ENCODE measurements at regions not wholly inside any gene's neighbourhood (a gene's known extent, or its start where the extent isn't known, plus 50 kb on each side); places are given as distances from the start of the nearest gene placed in this dataset.

DNA sequence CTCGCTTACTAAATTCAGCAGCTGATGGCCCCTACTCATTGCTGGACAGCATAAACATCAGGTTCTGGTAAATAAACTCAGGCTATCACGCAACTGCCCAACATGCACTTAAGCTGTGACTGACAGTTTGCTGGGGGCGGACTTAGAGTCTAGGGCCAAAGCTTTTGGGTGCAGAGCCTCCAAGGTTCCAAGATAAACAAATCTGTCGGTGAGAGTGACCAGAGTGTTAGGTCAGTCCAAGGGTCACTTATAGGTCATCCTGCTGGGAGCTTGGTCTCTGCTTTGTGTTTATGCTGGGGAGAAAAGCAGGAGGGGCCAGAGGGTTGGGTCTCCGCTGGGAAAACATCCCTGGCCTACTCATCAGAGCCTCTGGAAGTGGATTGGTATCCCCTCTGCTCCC, 188.6 kb upstream of the GATA6 start:
- TF ChIP-seq POLR2AphosphoS5 (IDR thresholded peaks at IDR 0.05; ENCODE audit: low read depth), result no peak
- TF ChIP-seq, protein P1, sequence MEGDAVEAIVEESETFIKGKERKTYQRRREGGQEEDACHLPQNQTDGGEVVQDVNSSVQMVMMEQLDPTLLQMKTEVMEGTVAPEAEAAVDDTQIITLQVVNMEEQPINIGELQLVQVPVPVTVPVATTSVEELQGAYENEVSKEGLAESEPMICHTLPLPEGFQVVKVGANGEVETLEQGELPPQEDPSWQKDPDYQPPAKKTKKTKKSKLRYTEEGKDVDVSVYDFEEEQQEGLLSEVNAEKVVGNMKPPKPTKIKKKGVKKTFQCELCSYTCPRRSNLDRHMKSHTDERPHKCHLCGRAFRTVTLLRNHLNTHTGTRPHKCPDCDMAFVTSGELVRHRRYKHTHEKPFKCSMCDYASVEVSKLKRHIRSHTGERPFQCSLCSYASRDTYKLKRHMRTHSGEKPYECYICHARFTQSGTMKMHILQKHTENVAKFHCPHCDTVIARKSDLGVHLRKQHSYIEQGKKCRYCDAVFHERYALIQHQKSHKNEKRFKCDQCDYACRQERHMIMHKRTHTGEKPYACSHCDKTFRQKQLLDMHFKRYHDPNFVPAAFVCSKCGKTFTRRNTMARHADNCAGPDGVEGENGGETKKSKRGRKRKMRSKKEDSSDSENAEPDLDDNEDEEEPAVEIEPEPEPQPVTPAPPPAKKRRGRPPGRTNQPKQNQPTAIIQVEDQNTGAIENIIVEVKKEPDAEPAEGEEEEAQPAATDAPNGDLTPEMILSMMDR (IDR thresholded peaks at IDR 0.05; ENCODE audit: insufficient read depth, low read length), result no peak

All from HL-60 (cell line).